AG04450 (cell line): ENCODE measurements at regions not wholly inside any gene's neighbourhood (a gene's known extent, or its start where the extent isn't known, plus 50 kb on each side); places are given as distances from the start of the nearest gene placed in this dataset.

Source experiments
- CTCF ChIA-PET: fragments of 300-600, 350-600 bp; formaldehyde crosslinking; extraction: SDS; loops from one replicate; lab custom pipeline; 2022; ENCODE audit warnings: antibody characterized with exemption, inconsistent platforms; lab: Charles Lee
- POLR2A ChIA-PET: fragments of 350-600 bp; formaldehyde crosslinking; extraction: SDS; loops from one replicate; lab custom pipeline; 2021; ENCODE audit warnings: antibody characterized with exemption, inconsistent platforms; lab: Yijun Ruan, JAX
- DNase-seq: peaks from one replicate; pipeline ENCODE4 v3.0.0-alpha.2; 2011; ENCODE audit warnings: low read depth, low spot score
- H3K27ac ChIP-seq: one replicate; pipeline ENCODE4 v1.5.1; 2012; ENCODE audit warnings: low read depth, low read length, control low read depth
- H3K27me3 ChIP-seq: one replicate; pipeline ENCODE4 v1.6.0; 2012; ENCODE audit warnings: low read length; ENCODE audit not compliant: control insufficient read depth, insufficient read depth
- H3K4me3 ChIP-seq: 2 replicates; pipeline ENCODE4 v1.5.1; 2011; ENCODE audit warnings: mild to moderate bottlenecking, low read depth, low read length, control low read depth
- H3K9me3 ChIP-seq: 2 replicates; pipeline ENCODE4 v1.5.1; 2012; ENCODE audit warnings: low read length; ENCODE audit not compliant: control insufficient read depth, insufficient read depth
- TF ChIP-seq, protein P1 (sequence below): IDR thresholded peaks from 2 replicates; pipeline ENCODE4 v1.5.1; 2011; ENCODE audit warnings: low read depth, low read length, control low read depth, inconsistent platforms

DNA sequence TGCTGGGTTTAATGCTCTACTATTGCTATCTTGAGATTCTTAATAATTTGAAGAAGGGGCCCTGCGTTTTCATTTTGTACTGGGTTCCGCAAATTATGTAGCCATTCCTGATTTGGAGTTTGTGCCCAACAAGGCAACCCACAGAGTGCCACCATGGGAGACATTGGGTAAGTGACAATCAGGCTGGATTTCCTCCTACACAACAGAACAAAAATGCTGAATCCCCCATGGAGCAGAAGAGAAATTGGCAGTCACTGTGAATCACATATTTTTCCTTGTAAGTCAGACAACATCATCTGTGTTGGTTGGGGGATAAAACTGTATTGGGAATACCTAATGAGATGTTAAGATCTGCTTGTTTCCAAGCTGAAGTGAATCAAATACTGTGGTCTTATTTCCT is 80.9 kb downstream of the CNGA2 start:
- DNase-seq, result no peak
- POLR2A ChIA-PET, result no interaction called here
- TF ChIP-seq, protein P1, sequence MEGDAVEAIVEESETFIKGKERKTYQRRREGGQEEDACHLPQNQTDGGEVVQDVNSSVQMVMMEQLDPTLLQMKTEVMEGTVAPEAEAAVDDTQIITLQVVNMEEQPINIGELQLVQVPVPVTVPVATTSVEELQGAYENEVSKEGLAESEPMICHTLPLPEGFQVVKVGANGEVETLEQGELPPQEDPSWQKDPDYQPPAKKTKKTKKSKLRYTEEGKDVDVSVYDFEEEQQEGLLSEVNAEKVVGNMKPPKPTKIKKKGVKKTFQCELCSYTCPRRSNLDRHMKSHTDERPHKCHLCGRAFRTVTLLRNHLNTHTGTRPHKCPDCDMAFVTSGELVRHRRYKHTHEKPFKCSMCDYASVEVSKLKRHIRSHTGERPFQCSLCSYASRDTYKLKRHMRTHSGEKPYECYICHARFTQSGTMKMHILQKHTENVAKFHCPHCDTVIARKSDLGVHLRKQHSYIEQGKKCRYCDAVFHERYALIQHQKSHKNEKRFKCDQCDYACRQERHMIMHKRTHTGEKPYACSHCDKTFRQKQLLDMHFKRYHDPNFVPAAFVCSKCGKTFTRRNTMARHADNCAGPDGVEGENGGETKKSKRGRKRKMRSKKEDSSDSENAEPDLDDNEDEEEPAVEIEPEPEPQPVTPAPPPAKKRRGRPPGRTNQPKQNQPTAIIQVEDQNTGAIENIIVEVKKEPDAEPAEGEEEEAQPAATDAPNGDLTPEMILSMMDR, result no peak
- Histone ChIP-seq H3K27me3 (no peaks in the 10 kb centered on the region), H3K4me3 (no peak overlapping the region), H3K27ac (no peak overlapping the region), H3K9me3 (no peaks in the 10 kb centered on the region)
- CTCF ChIA-PET, result no interaction called here

DNA sequence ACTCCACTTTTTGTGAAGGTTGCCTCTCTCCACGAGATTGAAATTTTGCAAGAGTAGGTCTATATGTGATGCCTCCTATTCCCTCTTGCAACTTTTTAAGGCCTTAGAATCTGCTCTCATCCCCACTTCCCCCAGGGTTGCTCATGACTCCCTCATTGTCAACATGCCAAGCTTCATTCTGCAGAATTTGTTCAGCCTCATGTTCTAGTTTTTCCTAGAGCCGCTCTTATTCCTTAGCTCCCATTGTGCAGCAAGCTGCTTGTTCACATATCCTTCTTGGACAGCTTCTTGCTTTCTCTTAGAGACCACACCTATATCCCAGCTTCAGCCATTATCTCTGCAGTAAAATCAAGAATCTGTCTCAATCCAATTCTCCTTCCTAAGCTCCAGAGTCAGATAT is 82.4 kb downstream of the CNGA2 start:
- Histone ChIP-seq H3K9me3 (no peaks in the 10 kb centered on the region), H3K4me3 (no peak overlapping the region), H3K27ac (no peak overlapping the region), H3K27me3 (peaks cover 2% of the 10 kb centered on the region)
- CTCF ChIA-PET, result no interaction called here
- POLR2A ChIA-PET, result no interaction called here
- no peak for DNase-seq
- TF ChIP-seq, protein P1, result no peak

DNA sequence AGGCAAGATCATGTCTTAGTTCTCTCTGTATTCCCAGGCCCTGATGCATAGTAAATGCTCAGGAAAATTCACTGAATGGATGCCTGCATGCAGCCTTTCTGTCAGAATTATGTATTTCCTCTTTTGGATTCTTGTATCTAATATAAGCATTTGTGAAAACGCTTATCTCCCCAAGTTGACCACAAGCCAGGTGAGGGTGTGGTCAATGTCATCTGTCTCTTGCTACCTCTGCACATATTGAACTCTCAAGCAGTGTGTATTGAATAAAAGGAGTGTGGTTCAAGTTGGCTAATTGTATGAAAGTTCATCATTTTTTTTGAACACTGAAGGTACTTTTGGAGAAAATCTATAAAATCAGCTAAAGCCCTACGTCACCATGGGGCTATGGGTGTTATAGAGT is 84.3 kb downstream of the CNGA2 start:
- CTCF ChIA-PET, result no interaction called here
- TF ChIP-seq, protein P1, result no peak
- H3K9me3 ChIP-seq, result no peaks in the 10 kb centered on the region
- POLR2A ChIA-PET, result no interaction called here
- no peak overlapping the region for H3K27ac ChIP-seq
- no peak for DNase-seq
- H3K4me3 ChIP-seq, result no peak overlapping the region
- peaks cover 2% of the 10 kb centered on the region for H3K27me3 ChIP-seq

DNA sequence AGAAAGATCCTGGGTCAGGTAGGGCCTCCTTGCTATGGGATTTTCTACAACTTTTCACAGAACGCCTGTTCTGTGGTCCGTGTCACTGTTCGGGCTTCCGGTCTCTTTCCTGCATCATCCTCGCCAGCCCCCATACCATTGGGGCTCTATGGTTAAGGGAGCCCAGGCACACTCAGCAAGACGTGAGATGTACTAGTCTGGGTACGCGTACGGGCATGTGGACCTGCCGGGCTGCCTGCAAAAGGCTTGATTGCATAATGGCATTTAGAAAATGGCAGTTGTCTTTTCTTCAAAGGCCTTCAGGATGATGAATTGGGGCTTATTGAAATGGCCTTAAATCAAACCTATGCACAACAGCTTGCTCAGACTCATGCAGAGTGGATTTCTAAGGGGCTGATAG is 86.7 kb downstream of the CNGA2 start:
- CTCF ChIA-PET, result no interaction called here
- H3K27me3 ChIP-seq, result peaks cover 2% of the 10 kb centered on the region
- POLR2A ChIA-PET, result no interaction called here
- TF ChIP-seq, protein P1, result no peak
- DNase-seq, result no peak
- H3K4me3 ChIP-seq, result no peak overlapping the region
- no peak overlapping the region for H3K27ac ChIP-seq
- no peaks in the 10 kb centered on the region for H3K9me3 ChIP-seq

DNA sequence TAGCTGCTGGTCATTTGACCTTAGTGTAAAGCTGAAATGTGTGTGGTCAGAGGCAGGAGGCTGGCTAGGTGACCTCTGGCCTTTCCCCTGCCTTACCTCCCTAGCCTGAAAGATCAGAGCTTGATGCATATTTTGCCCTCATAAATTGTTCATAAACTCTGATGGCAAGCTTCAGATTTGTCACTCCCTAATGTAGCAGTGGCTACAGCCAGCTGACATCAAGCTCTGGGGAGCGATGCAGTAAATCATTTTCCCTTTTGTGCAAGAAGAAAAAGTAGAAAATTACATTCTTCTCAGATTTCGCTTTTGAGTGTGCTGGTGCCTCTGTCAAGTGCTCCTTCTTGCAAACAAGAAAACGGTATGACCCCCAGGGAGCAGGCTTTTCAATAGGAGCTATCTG is 87.7 kb upstream of the MAGEA4 start:
- CTCF ChIA-PET, result interaction anchor here (0.6 to 3.1 kb wide), 3 partner anchors 35 to 808 kb away, joined by 3 to 23 read pairs (median 4); no protein-coding TSS in a partner anchor
- H3K27me3 ChIP-seq, result peaks cover 2% of the 10 kb centered on the region
- no peak for DNase-seq
- no peaks in the 10 kb centered on the region for H3K9me3 ChIP-seq
- POLR2A ChIA-PET, result no interaction called here
- no peak overlapping the region for H3K27ac ChIP-seq
- H3K4me3 ChIP-seq, result no peak overlapping the region
- TF ChIP-seq, protein P1, result no peak
